ENCODE measurements at regions not wholly inside any gene's neighbourhood (a gene's known extent, or its start where the extent isn't known, plus 50 kb on each side); places are given as distances from the start of the nearest gene placed in this dataset.
A peak's percentile ranks its signal among the peaks of the same experiment; 100 is the strongest.

DNA sequence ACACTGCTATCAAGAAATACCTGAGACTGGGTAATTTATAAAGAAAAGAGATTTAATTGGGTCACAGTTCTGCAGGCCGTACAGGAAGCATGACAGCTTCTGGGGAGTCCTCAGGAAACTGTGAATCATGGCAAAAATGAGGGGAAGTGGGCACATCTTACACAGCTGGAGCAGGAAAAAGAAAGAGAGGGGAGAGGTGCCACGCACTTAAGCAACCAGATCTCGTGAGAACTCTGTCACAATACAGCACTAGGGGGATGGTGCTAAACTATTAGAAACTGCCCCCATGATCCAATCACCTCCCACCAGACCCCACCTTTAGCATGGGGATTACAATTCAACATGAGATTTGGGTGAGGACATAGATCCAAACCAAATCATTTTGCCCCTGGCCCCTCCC, 105.5 kb upstream of the CPLX2 start:
- H3K9me3 Mint-ChIP-seq: peaks cover 7% of the 10 kb centered on the region
- ATAC-seq (peak; percentile 63), DNase-seq (ENCODE audit: low spot score in 2 of 2) (no peak)
- H3K4me1 Mint-ChIP-seq: peaks cover 11% of the 10 kb centered on the region
- peak overlapping the region; percentile 57 for H3K27ac Mint-ChIP-seq
- no peak overlapping the region for H3K4me3 Mint-ChIP-seq
- no peaks in the 10 kb centered on the region for H3K36me3 Mint-ChIP-seq

DNA sequence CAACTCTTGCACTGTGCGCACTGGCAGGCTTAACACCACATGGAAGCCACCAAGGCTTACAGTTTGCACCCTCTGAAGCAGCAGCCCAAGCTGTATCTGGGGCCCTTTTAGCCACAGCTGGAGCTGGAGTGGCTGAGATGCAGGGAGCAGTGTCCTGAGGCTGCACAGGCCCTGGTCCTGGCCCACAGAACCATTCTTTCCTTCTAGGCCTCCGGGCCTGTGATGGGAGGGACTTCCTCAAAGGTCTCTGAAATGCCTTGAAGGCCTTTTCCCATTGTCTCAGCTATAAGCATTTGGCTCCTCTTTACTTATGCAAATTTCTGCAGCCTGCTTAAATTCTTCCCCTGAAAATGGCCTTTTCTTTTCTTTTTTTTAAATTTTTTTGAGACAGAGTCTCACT, 104.4 kb upstream of the CPLX2 start:
- Mint-ChIP-seq H3K27ac (no peak overlapping the region), H3K4me3 (no peak overlapping the region), H3K4me1 (peaks cover 11% of the 10 kb centered on the region), H3K36me3 (no peaks in the 10 kb centered on the region), H3K9me3 (peaks cover 7% of the 10 kb centered on the region)
- no peak for ATAC-seq
- DNase-seq (ENCODE audit: low spot score in 2 of 2): no peak

DNA sequence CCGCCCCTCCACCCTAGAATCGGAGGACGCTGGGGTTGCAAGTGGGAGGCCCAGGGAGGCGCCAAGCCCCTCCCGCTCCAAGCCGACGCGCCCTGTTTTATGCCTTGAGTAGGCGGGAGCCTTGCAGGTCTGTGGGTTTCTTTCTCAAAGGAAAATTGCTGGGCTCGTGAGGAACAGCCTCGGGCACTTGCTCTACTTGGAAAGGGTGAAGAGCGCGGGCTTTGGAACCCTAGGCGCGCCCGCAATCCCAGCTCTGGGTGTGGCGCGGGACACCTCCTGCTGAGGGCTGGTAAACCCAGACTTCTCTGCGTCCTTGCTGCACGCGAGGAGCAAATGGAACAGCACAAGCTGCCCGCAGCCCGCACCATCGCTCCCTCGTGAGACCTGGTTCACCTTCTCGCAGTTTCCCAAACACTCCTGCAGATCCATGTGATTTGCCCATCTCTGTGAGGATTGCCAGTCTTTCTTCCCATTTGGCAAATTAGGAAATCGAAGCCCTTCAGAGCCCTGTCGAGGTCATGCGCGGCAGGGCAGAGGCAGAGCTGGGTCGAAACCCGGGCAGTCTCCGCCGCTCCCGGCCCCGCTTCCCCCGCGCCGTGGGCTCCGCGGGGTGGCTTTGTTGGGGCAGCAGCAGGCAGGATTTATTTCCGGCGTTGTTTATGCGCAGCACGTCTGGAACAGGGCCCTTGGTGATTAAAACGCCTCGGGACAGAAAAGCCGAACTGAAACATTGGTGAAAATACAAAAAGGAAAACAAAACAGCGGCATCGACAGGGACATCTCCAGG, 98.4 kb upstream of the CPLX2 start:
- Mint-ChIP-seq H3K9me3 (peaks cover 2% of the 10 kb centered on the region), H3K27ac (no peak overlapping the region), H3K36me3 (no peaks in the 10 kb centered on the region), H3K4me1 (no peaks in the 10 kb centered on the region), H3K4me3 (no peak overlapping the region)
- DNase-seq (ENCODE audit: low spot score in 2 of 2) (no peak), ATAC-seq (no peak)

DNA sequence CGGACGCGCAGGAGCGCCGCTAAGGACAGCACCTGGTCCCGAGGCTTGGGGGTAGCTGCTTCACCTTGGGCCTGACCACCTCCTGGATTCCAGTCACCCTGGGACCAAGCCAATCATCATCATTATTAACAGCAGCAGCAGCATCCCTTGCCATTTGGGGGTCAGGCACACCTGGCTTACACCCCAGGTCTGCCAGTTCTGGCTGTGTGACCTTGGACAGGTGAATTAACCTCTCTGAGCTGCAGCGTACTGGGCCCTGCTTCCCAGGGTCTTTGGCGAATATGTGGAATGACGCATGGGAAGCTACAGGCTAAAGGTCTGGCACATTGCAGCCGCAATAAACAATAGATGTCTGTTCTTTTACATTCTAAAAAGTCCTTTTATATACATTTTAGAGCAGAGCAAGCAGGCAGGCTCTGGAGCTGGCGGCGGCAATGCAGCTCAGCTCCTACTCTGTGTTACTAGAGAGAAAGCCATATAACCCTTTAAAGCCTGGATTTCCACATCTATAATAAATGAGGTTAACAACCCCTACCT, 97.8 kb upstream of the CPLX2 start:
- Mint-ChIP-seq H3K4me3 (no peak overlapping the region), H3K4me1 (no peaks in the 10 kb centered on the region), H3K9me3 (no peaks in the 10 kb centered on the region), H3K27ac (no peak overlapping the region), H3K36me3 (no peaks in the 10 kb centered on the region)
- no peak for DNase-seq (ENCODE audit: low spot score in 2 of 2)
- no peak for ATAC-seq

DNA sequence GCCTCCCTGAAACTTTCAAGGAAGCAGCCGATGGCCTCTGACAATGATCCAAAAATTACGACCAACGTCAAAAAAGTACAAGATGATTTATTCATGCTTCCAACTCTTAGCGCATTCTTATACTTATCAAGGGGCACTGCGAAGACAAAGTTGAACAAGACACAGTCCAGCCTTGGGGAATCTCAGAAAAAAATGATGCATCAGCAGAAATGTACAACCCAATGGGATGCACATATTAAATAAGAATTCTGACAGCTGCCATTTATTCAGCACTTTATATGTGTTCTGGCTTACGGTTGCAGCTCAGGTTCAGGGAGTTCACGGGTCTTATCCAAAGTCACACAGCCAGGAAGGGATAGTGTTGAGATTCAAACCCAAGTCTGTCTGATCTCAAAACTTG, 96.0 kb upstream of the CPLX2 start:
- H3K9me3 Mint-ChIP-seq: no peaks in the 10 kb centered on the region
- H3K36me3 Mint-ChIP-seq: no peaks in the 10 kb centered on the region
- DNase-seq (ENCODE audit: low spot score in 2 of 2) (no peak), ATAC-seq (no peak)
- H3K4me1 Mint-ChIP-seq: no peaks in the 10 kb centered on the region
- H3K27ac Mint-ChIP-seq: no peak overlapping the region
- H3K4me3 Mint-ChIP-seq: no peak overlapping the region

DNA sequence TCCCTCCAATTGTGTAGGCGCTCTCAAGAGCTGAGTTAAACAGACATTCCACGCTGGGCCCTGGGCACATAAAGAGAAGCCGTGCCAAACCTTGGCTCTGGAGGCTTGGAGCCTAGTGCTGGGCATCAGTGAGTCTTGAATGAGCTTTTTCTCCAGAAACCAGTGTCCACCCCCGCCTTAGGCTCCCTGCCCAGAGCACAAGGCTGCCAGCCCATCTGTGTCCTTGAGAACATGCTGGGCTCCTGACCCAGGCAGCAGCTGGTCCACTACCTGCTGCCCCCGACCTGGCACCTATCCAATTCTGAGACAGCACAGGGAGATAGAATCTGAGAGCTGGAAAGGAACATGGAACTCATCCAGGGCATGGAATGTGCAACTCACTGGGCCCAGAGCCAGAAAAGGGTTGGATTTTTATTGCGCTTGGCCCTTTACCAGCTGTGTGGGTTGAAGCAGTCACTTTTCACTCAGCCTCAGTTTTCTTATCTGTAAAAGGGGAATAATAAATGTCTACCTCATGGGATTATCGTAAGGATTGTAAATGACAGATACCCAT, 92.4 kb upstream of the CPLX2 start:
- Mint-ChIP-seq H3K27ac (no peak overlapping the region), H3K9me3 (no peaks in the 10 kb centered on the region), H3K4me3 (no peak overlapping the region), H3K36me3 (no peaks in the 10 kb centered on the region), H3K4me1 (no peaks in the 10 kb centered on the region)
- no peak for DNase-seq (ENCODE audit: low spot score in 2 of 2)
- ATAC-seq: no peak

DNA sequence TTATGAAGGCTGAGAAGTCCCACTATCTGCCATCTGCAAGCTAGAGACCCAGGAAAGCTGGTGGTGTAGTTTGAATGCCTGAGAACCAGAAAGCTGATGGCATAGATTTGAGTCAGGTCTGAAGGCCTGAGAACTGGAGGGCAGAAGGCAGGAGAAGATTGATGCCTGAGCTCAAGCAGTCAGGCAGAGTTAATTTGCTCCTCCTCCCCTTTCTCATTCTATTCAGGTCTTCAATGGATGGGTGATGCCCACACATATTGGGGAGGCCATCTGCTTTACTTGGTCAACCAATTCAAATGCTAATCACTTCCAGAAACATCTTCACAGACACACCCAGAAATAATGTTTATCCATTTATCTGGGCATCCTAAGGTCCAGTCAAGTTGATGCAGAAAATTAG, 87.6 kb upstream of the CPLX2 start:
- Mint-ChIP-seq H3K9me3 (peaks cover 2% of the 10 kb centered on the region), H3K36me3 (no peaks in the 10 kb centered on the region), H3K4me1 (no peaks in the 10 kb centered on the region), H3K4me3 (no peak overlapping the region), H3K27ac (no peak overlapping the region)
- ATAC-seq (no peak), DNase-seq (ENCODE audit: low spot score in 2 of 2) (no peak)

DNA sequence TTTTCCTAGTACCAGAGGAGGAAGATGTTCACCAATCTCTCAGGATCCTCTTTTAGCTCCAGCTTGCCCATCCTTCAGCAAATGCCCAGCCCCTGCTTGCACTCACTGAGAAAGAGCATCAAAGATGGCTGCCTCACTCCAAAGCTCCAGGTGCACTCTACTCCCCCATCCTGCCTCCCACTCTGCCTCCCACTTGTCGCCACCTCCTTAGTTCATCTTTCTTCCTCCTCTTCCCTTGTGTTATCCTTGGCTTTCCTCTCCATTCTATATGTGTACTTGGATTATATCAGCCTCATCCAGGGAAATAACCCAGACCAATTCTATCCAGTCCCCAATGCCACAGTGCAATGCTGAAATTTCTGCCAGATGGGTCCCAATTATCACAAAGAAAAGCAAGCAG, 87.1 kb upstream of the CPLX2 start:
- Mint-ChIP-seq H3K36me3 (no peaks in the 10 kb centered on the region), H3K27ac (no peak overlapping the region), H3K9me3 (peaks cover 2% of the 10 kb centered on the region), H3K4me3 (no peak overlapping the region), H3K4me1 (no peaks in the 10 kb centered on the region)
- no peak for DNase-seq (ENCODE audit: low spot score in 2 of 2)
- ATAC-seq: no peak

DNA sequence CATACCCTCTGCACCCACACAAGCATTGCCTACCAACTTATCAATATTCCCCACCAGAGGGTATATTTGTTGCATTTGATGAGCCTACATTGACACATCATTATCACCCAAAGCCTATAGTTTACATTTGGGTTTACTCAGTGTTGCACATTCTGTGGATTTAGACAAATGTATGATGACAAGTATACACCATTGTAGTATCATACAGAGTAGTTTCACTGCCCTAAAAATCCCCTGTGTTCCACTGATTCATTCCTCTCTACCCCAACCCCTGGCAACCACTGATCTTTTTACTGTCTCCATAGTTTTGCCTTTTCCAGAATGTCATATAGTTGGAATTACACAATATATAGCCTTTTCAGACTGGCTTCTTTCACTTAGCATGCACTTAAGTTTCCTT, 85.7 kb upstream of the CPLX2 start:
- DNase-seq (ENCODE audit: low spot score in 2 of 2) (no peak), ATAC-seq (no peak)
- no peaks in the 10 kb centered on the region for H3K36me3 Mint-ChIP-seq
- no peak overlapping the region for H3K27ac Mint-ChIP-seq
- H3K4me3 Mint-ChIP-seq: no peak overlapping the region
- H3K9me3 Mint-ChIP-seq: peaks cover 2% of the 10 kb centered on the region
- no peaks in the 10 kb centered on the region for H3K4me1 Mint-ChIP-seq

DNA sequence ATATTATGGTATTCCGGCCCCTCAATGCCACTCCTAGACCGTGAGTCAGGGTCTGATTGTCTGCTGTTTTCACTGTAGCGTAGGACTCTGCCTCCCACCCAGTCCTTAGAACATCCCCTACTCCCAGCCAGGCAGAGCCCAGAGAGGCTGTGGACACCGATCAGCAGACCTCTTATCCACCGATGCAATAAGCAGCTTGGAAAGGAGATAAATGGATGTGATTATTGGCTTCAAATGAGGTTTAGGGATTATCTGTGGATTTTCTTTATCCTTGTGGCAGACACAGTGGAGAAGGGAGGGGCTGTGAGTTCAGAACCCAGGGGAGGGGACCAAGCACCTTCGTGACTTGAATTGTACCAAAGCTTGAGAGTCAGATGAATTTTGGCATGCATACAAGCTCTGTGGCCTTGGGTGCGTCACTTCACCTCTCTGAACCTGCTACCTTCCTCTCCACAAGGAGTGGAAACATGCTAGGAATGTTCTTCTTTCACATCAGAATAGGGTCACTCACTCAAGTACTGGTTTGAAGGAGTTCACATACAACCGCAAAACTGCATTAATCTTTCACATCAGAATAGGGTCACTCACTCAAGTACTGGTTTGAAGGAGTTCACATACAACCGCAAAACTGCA, 83.1 kb upstream of the CPLX2 start:
- H3K4me3 Mint-ChIP-seq: no peak overlapping the region
- H3K9me3 Mint-ChIP-seq: peaks cover 2% of the 10 kb centered on the region
- ATAC-seq (no peak), DNase-seq (ENCODE audit: low spot score in 2 of 2) (no peak)
- H3K27ac Mint-ChIP-seq: no peak overlapping the region
- no peaks in the 10 kb centered on the region for H3K36me3 Mint-ChIP-seq
- no peaks in the 10 kb centered on the region for H3K4me1 Mint-ChIP-seq

DNA sequence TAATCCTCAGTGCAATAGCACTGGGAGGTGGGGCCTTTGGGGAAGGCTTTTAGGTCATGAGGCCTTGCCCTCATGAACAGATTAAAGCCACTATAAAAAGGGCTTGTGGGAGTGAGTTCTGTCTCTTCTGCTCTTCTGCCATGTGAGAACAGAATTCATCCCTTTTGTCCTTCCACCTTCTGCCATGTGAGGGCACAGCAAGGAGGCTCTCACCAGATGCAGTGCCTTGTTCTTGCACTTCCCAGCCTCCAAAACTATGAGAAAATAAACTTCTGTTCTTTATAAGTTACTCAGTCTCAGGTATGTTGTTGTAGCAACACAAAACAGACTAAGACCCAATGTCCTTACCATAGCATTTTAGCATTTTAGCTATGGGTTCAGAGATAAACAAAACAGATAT, 81.7 kb upstream of the CPLX2 start:
- Mint-ChIP-seq H3K36me3 (no peaks in the 10 kb centered on the region), H3K4me3 (no peak overlapping the region), H3K9me3 (no peaks in the 10 kb centered on the region), H3K27ac (no peak overlapping the region), H3K4me1 (no peaks in the 10 kb centered on the region)
- DNase-seq (ENCODE audit: low spot score in 2 of 2) (no peak), ATAC-seq (no peak)

DNA sequence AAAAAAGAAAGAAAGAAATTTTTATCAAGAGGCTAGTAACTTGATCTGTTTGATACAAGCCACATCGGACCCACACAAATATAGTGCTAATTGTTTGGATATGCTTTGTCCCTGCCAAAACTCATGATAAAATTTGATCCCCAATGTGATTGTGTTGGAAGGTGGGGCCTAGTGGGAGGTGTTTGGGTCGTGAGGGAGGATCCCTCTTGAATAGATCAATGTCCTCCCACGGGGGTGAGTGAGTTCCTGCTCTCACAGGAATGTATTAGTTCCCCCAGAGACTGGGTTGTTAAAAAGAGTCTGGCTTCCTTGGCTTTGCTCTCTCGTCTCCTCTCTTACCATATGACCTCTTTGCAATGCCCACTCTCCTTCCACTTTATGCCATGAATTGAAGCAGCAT, 80.6 kb upstream of the CPLX2 start:
- Mint-ChIP-seq H3K27ac (no peak overlapping the region), H3K4me3 (no peak overlapping the region), H3K9me3 (peaks cover under 1% of the 10 kb centered on the region), H3K36me3 (no peaks in the 10 kb centered on the region), H3K4me1 (no peaks in the 10 kb centered on the region)
- ATAC-seq (no peak), DNase-seq (ENCODE audit: low spot score in 2 of 2) (no peak)

DNA sequence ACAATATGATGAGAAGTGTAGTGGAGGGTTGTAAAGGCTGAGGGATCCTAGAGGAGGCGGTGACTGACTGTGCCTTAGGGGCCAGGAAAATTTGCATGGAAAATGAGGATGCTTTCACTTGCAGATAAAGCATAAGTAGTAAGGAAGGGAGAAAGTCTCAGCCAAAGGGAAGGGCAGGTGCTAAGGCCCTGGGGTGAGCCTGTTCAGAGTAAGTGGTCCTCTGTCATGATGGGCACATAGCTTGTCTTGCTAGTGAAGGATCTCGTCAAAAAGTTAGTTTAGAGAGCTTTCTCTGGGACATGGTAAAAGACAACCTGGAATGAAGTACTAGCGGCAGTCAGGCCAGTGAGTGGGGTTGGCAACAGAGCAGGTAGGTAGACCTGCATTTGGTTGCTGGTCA, 75.4 kb upstream of the CPLX2 start:
- no peak overlapping the region for H3K27ac Mint-ChIP-seq
- H3K36me3 Mint-ChIP-seq: no peaks in the 10 kb centered on the region
- H3K9me3 Mint-ChIP-seq: peaks cover 3% of the 10 kb centered on the region
- DNase-seq (ENCODE audit: low spot score in 2 of 2) (no peak), ATAC-seq (no peak)
- no peak overlapping the region for H3K4me3 Mint-ChIP-seq
- peaks cover 12% of the 10 kb centered on the region for H3K4me1 Mint-ChIP-seq

DNA sequence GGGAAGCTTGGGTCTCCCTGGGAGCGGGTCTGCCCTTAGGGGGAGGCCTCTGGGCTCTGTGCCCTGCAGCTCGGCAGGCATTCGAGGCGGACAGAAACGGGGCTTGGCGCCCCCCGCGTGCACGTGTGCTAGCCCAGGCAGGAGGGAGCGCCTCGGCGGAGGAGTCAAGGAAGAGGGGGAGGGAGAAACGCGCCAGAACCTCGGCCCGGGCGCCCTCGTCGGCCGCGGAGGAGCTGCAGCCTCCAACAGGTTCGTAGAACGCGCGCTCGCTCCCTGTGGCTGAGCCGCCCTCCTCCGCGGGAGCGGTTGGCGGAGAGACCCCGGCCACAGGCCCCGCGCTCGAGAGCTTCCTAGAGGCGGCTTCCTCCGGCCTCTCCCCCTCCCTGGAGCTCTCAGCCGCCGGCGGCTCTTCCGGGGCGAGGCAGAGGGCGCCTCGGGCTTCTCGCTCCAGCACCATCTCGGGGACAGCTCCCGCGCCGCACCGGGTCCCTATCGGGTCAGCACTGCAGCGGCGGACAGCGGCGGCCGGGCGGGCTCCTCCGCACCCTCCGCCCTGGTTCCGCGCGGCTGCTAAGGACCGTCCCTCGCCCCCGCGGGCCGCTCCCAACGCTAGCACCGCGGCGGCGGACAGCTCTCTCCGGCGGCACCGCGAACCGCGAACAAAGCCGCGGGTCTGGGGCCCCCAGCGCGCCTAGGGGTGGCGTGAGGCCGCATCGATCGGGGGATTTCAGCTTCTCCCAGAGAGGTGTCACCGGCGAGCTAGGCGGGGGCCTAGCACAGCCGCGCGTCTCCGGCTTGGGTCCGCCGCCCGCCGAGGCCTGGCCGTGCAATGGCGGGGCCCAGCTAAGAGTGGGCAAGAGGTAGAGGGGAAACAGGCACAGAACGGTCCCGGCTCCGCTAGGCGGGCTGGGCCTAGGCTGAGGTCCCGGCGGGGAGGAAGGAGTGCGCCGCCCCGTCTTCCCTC, 74.6 kb upstream of the CPLX2 start:
- no peak overlapping the region for H3K27ac Mint-ChIP-seq
- ATAC-seq (peak; percentile 95), DNase-seq (ENCODE audit: low spot score in 2 of 2) (peak; percentile 61 to 79)
- peaks cover 12% of the 10 kb centered on the region for H3K4me1 Mint-ChIP-seq
- H3K9me3 Mint-ChIP-seq: peaks cover 3% of the 10 kb centered on the region
- H3K4me3 Mint-ChIP-seq: no peak overlapping the region
- no peaks in the 10 kb centered on the region for H3K36me3 Mint-ChIP-seq

DNA sequence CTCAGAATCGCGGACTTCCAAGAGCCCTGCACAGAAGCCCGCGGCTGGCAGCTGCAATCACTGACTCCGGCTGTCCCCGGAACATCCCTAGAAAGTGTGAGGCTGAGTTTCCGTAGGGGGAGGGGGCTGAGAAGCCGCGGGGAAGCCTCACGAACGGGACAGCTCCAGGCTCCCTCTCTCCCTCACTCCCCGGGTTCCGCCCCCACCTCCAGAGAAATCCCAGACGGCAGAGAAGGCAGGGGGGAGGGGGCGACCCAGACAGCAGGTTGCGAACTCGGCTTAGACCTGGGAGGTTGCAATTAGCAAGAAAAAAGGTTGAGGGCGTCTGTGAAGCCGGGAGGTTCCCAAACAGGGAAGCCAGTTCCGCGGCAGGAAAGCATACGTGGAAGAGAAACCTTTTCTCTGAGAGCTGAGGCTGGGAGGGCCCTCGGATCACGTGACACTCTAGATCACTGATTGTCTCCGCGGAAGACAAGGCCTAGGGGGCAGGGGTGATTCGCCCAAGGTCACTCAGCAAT, 73.8 kb upstream of the CPLX2 start:
- ATAC-seq: no peak
- no peaks in the 10 kb centered on the region for H3K36me3 Mint-ChIP-seq
- H3K4me3 Mint-ChIP-seq: no peak overlapping the region

More for the DNA sequence above, 73.8 kb upstream of the CPLX2 start:
- Mint-ChIP-seq H3K9me3 (peaks cover 3% of the 10 kb centered on the region), H3K4me1 (peaks cover 12% of the 10 kb centered on the region), H3K27ac (no peak overlapping the region)
- DNase-seq (ENCODE audit: low spot score in 2 of 2): no peak
